ENCODE measurements at regions not wholly inside any gene's neighbourhood (a gene's known extent, or its start where the extent isn't known, plus 50 kb on each side); places are given as distances from the start of the nearest gene placed in this dataset.

DNA sequence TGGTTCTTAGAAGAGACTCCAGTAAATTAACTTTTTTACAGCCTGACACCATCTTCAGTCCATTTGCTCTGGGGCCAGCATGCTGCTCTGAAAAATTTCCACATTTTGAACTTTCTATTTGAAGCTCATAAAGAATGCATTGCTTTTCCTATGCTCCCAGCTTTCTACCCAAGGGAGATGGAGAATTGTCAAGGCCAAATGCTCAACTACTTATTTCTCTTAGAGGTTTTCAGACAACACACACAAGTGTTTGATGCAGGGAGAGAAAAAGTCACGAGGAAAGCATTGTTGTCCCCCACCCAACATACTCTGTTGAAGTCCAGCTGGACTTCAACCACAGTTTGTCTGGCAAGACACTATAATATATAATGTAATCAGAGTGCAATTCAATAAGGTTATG is 100.3 kb upstream of the CADPS start:
- Histone ChIP-seq H3K4me2 (ENCODE audit: insufficient read depth in 1 of 2, low read depth in 2 of 2, low read length in 2 of 2) (no peak overlapping the region), H4K5ac (ENCODE audit: insufficient read length, low read depth, low read length) (no peak overlapping the region), H3K14ac (ENCODE audit: insufficient read length) (no peak overlapping the region), H3K9ac (replicated peaks in 1 of 4; ENCODE audit: extremely low read depth in 1 of 4, low read depth in 3 of 4, low read length in 3 of 4) (no peak overlapping the region), H3K18ac (ENCODE audit: extremely low read depth, low read length) (no peak overlapping the region), H3K4me3 (ENCODE audit: extremely low read depth in 1 of 4, insufficient read depth in 2 of 4, low read depth in 3 of 4, low read length in 4 of 4) (no peak overlapping the region), H3K56ac (replicated peaks; ENCODE audit: insufficient read length, low read depth, low read length) (no peak overlapping the region), H2AFZ (ENCODE audit: low read length) (no peak overlapping the region), H3K79me2 (ENCODE audit: control insufficient read depth in 1 of 2, insufficient read depth in 2 of 2, low read length in 2 of 2) (no peaks in the 10 kb centered on the region), H2AK5ac (ENCODE audit: low read depth, low read length) (no peak overlapping the region), H3K4ac (replicated peaks; ENCODE audit: insufficient read length, low read depth, low read length) (no peak overlapping the region), H4K8ac (ENCODE audit: extremely low read depth, insufficient read depth, low read length) (no peak overlapping the region), H4K20me1 (replicated peaks in 1 of 2; ENCODE audit: control insufficient read depth in 1 of 2, insufficient read depth in 2 of 2, low read length in 2 of 2) (peaks cover 0 to 2% of the 10 kb centered on the region in 2 experiments), H3K23ac (ENCODE audit: insufficient read length) (no peak overlapping the region), H2BK120ac (replicated peaks; ENCODE audit: low read depth, low read length) (no peak overlapping the region), H3K36me3 (ENCODE audit: control insufficient read depth in 2 of 4, insufficient read depth in 4 of 4, low read length in 3 of 4) (no peaks in the 10 kb centered on the region; a peak in 1 of 8 replicates), H2BK5ac (ENCODE audit: low read depth, low read length) (no peak overlapping the region), H3K4me1 (replicated peaks in 1 of 4; ENCODE audit: control insufficient read depth in 3 of 4, insufficient read depth in 4 of 4, low read length in 3 of 4) (no peaks in the 10 kb centered on the region), H3K27ac (ENCODE audit: low read depth, low read length) (no peak overlapping the region), H3K27me3 (replicated peaks in 1 of 4; ENCODE audit: control insufficient read depth in 3 of 4, extremely low read depth in 1 of 4, insufficient read depth in 3 of 4, low read length in 3 of 4) (no peaks in the 10 kb centered on the region), H3K23me2 (ENCODE audit: low read depth, low read length) (no peaks in the 10 kb centered on the region; the same call in 1 of the 2 replicates), H3K79me1 (ENCODE audit: low read depth, low read length) (no peaks in the 10 kb centered on the region), H2BK20ac (ENCODE audit: low read length) (no peak overlapping the region), H2BK15ac (ENCODE audit: low read length) (no peak overlapping the region), H3K9me3 (ENCODE audit: insufficient read depth in 2 of 2, low read depth in 1 of 2, low read length in 1 of 2) (no peaks in the 10 kb centered on the region), H2BK12ac (ENCODE audit: low read depth, low read length) (no peak overlapping the region), H4K91ac (replicated peaks; ENCODE audit: insufficient read length, low read length) (no peak overlapping the region)
- no peak for DNase-seq (ENCODE audit: low read depth in 1 of 2, low spot score in 2 of 2)
- ChIA-PET POLR2A (ENCODE audit: partially characterized antibody) (interaction anchor here (1.0 to 2.2 kb wide), 5 partner anchors 9 to 21 kb away, joined by 3 to 6 read pairs (median 5); no protein-coding TSS in a partner anchor), CTCF (ENCODE audit: partially characterized antibody) (interaction anchor here (1.3 kb wide), 1 partner anchor 44 kb away, joined by 3 read pairs; no protein-coding TSS in a partner anchor)
- 79% methylated on average over 1 of the region's 1 CpG; no CpG with 5 or more reads in 1 of the 2 experiments for WGBS, 2 experiments (ENCODE audit: extremely low coverage in 1 of 2, insufficient coverage in 1 of 2, insufficient read length in 1 of 2, insufficient replicate concordance in 2 of 2, low coverage in 1 of 2, low lambda C conversion rate in 2 of 2, missing lambda C conversion rate in 1 of 2)
- no peak for FAIRE-seq
- TF ChIP-seq CBX8 (IDR thresholded peaks at IDR 0.05; ENCODE audit: borderline replicate concordance, low read depth, low read length) (no peak), BACH1 (IDR thresholded peaks at IDR 0.05; ENCODE audit: low read length) (no peak), GTF2F1 (IDR thresholded peaks at IDR 0.05; ENCODE audit: borderline replicate concordance, low read depth, low read length) (no peak), PHF8 (conservative IDR thresholded peaks at IDR 0.05; ENCODE audit: low read depth, low read length) (no peak), HDAC2 (IDR thresholded peaks at IDR 0.05; ENCODE audit: borderline replicate concordance in 1 of 2, low read depth in 2 of 2, low read length in 2 of 2) (no peak), SUZ12 (IDR thresholded peaks at IDR 0.05; ENCODE audit: low read length) (no peak), RXRA (IDR thresholded peaks at IDR 0.05; ENCODE audit: insufficient read depth, low read depth, low read length) (no peak), SP1 (IDR thresholded peaks at IDR 0.05; ENCODE audit: low read depth, low read length) (no peak), NANOG (IDR thresholded peaks at IDR 0.05; ENCODE audit: insufficient read depth, low read depth, low read length, poor library complexity, severe bottlenecking) (no peak), CBX5 (IDR thresholded peaks at IDR 0.05; ENCODE audit: low read depth, low read length) (no peak), EZH2 (IDR thresholded peaks at IDR 0.05; ENCODE audit: low read depth, low read length, severe bottlenecking) (no peak), CTBP2 (IDR thresholded peaks at IDR 0.05; ENCODE audit: borderline replicate concordance, insufficient read depth, insufficient read length, low read length) (no peak), NRF1 (IDR thresholded peaks at IDR 0.05; ENCODE audit: low read depth, low read length) (no peak)
